IMR-90 (cell line): ENCODE measurements at regions not wholly inside any gene's neighbourhood (a gene's known extent, or its start where the extent isn't known, plus 50 kb on each side); places are given as distances from the start of the nearest gene placed in this dataset.

ENCODE experiments used
- ATAC-seq: fragments of 200-7000 bp; cut with Tn5 transposase; 2 replicates; pipeline ENCODE4 v1.9.1; 2020; ENCODE audit warnings: low read depth, mild to moderate bottlenecking, moderate library complexity
- BruUV-seq: library from RNA; stranded (reverse); fragments of 400-500 nt; replicated peaks from 2 replicates; lab custom pipeline; 2021; lab: Mats Ljungman, UMichigan
- CTCF ChIA-PET: fragments of 300-600 bp; formaldehyde crosslinking; extraction: SDS; loops from one replicate; lab custom pipeline; 2021; ENCODE audit warnings: antibody characterized with exemption; lab: Yijun Ruan, JAX
- POLR2A ChIA-PET: fragments of 300-600 bp; sonication (Branson Sonifier 250); formaldehyde crosslinking; loops from one replicate; lab custom pipeline; 2022; ENCODE audit warnings: antibody characterized with exemption; ENCODE audit not compliant: unreplicated experiment; lab: Charles Lee
- DNase-seq: peaks from one replicate; pipeline ENCODE4 v3.0.0; 2013
- H2AFZ ChIP-seq: replicated peaks from 2 replicates; pipeline ENCODE3; 2013; ENCODE audit warnings: low read length, mild to moderate bottlenecking; ENCODE audit not compliant: poor library complexity
- H2AK5ac ChIP-seq: 2 replicates; pipeline ENCODE4 v1.6.1; 2013; ENCODE audit warnings: low read depth, low read length, inconsistent platforms
- H2AK9ac ChIP-seq: replicated peaks from 2 replicates; pipeline ENCODE3; 2013; ENCODE audit warnings: mild to moderate bottlenecking, low read depth, low read length, moderate library complexity; ENCODE audit not compliant: poor library complexity
- H2BK120ac ChIP-seq: 2 replicates; pipeline ENCODE4 v1.6.1; 2013; ENCODE audit warnings: low read depth, low read length, inconsistent platforms
- H2BK15ac ChIP-seq: 3 replicates; pipeline ENCODE4 v1.6.1; 2013; ENCODE audit warnings: low read depth, low read length, inconsistent platforms
- H2BK20ac ChIP-seq: 2 replicates; pipeline ENCODE4 v1.6.1; 2013; ENCODE audit warnings: low read depth, mild to moderate bottlenecking, inconsistent platforms, low read length, moderate library complexity
- H2BK5ac ChIP-seq: 2 replicates; pipeline ENCODE4 v1.6.1; 2013; ENCODE audit warnings: mild to moderate bottlenecking, low read depth, low read length, inconsistent platforms; ENCODE audit not compliant: poor library complexity, severe bottlenecking
- H3K14ac ChIP-seq: replicated peaks from 2 replicates; pipeline ENCODE4 v1.6.1; 2013; ENCODE audit warnings: low read depth, low read length, inconsistent platforms
- H3K18ac ChIP-seq: 2 replicates; pipeline ENCODE4 v1.6.1; 2013; ENCODE audit warnings: low read depth, low read length, control low read depth
- H3K23ac ChIP-seq: 2 replicates; pipeline ENCODE4 v1.6.1; 2013; ENCODE audit warnings: low read depth, low read length, inconsistent platforms
- H3K27ac ChIP-seq: 2 replicates; pipeline ENCODE4 v1.5.1; 2013; ENCODE audit warnings: mild to moderate bottlenecking, control low read depth, low read length; ENCODE audit not compliant: insufficient read depth
- H3K27me3 ChIP-seq: 2 replicates; pipeline ENCODE4 v1.6.1; 2013; ENCODE audit warnings: low read length; ENCODE audit not compliant: control insufficient read depth, insufficient read depth
- H3K36me3 ChIP-seq: 2 replicates; pipeline ENCODE4 v1.6.1; 2013; ENCODE audit warnings: low read length, mixed read lengths; ENCODE audit not compliant: control insufficient read depth, insufficient read depth
- H3K4ac ChIP-seq: 2 replicates; pipeline ENCODE4 v1.6.1; 2013; ENCODE audit warnings: low read depth, low read length, inconsistent platforms
- H3K4me1 ChIP-seq: 2 replicates; pipeline ENCODE4 v1.6.1; 2013; ENCODE audit warnings: low read length, mixed read lengths; ENCODE audit not compliant: control insufficient read depth, insufficient read depth
- H3K4me2 ChIP-seq: 2 replicates; pipeline ENCODE4 v1.6.1; 2013; ENCODE audit warnings: low read depth, mild to moderate bottlenecking, control low read depth, low read length, moderate library complexity
- H3K4me3 ChIP-seq: 2 replicates; pipeline ENCODE4 v1.5.1; 2013; ENCODE audit warnings: low read depth, mild to moderate bottlenecking, control low read depth, low read length, moderate library complexity; ENCODE audit not compliant: insufficient read depth
- H3K56ac ChIP-seq: 2 replicates; pipeline ENCODE4 v1.6.1; 2013; ENCODE audit warnings: low read length, inconsistent platforms; ENCODE audit not compliant: insufficient read depth; ENCODE audit errors: extremely low read depth
- H3K79me1 ChIP-seq, 2 experiments: 2 replicates each; pipeline ENCODE4 v1.6.1; 2013; ENCODE audit warnings: low read length in 2 of 2, inconsistent platforms in 1 of 2, low read depth in 1 of 2
- H3K9ac ChIP-seq: 2 replicates; pipeline ENCODE4 v1.6.1; 2013; ENCODE audit warnings: low read depth, low read length, control low read depth
- H3K9me1 ChIP-seq: 2 replicates; pipeline ENCODE4 v1.6.1; 2013; ENCODE audit warnings: low read length, inconsistent platforms; ENCODE audit not compliant: insufficient read depth
- H3K9me3 ChIP-seq: 2 replicates; pipeline ENCODE4 v1.6.1; 2013; ENCODE audit warnings: low read length; ENCODE audit not compliant: control insufficient read depth, insufficient read depth
- H4K20me1 ChIP-seq: 2 replicates; pipeline ENCODE4 v1.6.1; 2013; ENCODE audit warnings: low read length, inconsistent platforms; ENCODE audit not compliant: insufficient read depth
- H4K5ac ChIP-seq: 2 replicates; pipeline ENCODE4 v1.6.1; 2013; ENCODE audit warnings: mild to moderate bottlenecking, low read depth, low read length, control low read depth
- H4K8ac ChIP-seq, 2 experiments: 2 replicates each; pipeline ENCODE4 v1.6.1; 2013; ENCODE audit warnings: low read depth in 2 of 2, low read length in 2 of 2, control low read depth in 1 of 2, inconsistent platforms in 1 of 2
- H4K91ac ChIP-seq: 2 replicates; pipeline ENCODE4 v1.6.1; 2013; ENCODE audit warnings: low read depth, low read length, inconsistent platforms; ENCODE audit not compliant: insufficient read depth
- CEBPB ChIP-seq: IDR thresholded peaks from 2 replicates; pipeline ENCODE4 v1.6.1; 2012; ENCODE audit warnings: low read depth, low read length, improper control_type of control experiment
- CHD1 ChIP-seq: IDR thresholded peaks from 2 replicates; pipeline ENCODE4 v1.6.1; 2012; ENCODE audit warnings: low read depth, low read length, improper control_type of control experiment
- FOS ChIP-seq: fragments of 150-350 bp; IDR thresholded peaks from 2 replicates; pipeline ENCODE4 v1.6.1; 2016; ENCODE audit warnings: low read depth, low read length
- MAFK ChIP-seq: IDR thresholded peaks from 2 replicates; pipeline ENCODE4 v1.6.1; 2012; ENCODE audit warnings: low read depth, low read length, improper control_type of control experiment
- MXI1 ChIP-seq: IDR thresholded peaks from 2 replicates; pipeline ENCODE4 v1.6.1; 2012; ENCODE audit warnings: low read depth, mild to moderate bottlenecking, low read length, moderate library complexity, borderline replicate concordance
- NFE2L2 ChIP-seq: fragments of 150-350 bp; IDR thresholded peaks from 2 replicates; pipeline ENCODE4 v1.6.1; 2016; ENCODE audit warnings: low read depth, mild to moderate bottlenecking, low read length
- POLR2A ChIP-seq: IDR thresholded peaks from 2 replicates; pipeline ENCODE4 v1.6.1; 2012; ENCODE audit warnings: mild to moderate bottlenecking, low read depth, low read length
- RAD21 ChIP-seq: IDR thresholded peaks from 2 replicates; pipeline ENCODE4 v1.6.1; 2012; ENCODE audit warnings: low read length, improper control_type of control experiment
- WGBS, 2 experiments: methylation state at CpG; one replicate each; pipeline versions ENCODE4 v1.1.5 to v1.1.7; 2013; ENCODE audit warnings: missing lambda C conversion rate in 2 of 2; ENCODE audit not compliant: insufficient read length in 1 of 2; ENCODE audit errors: extremely low coverage in 2 of 2; 5-methylcytosine and 5-hydroxymethylcytosine counted together
- dilution Hi-C: fragments of 300-500 bp; cut with HindIII; formaldehyde crosslinking; loops from one replicate; pipeline ENCODE4 v1.14.3; 2018; ENCODE audit warnings: low sequenced_read_pairs; ENCODE audit not compliant: unreplicated experiment
- in situ Hi-C: fragments of 300-500 bp; cut with MboI; formaldehyde crosslinking; loops from 3 replicates; pipeline ENCODE4 v1.14.3; 2019; ENCODE audit warnings: low sequenced_read_pairs, inconsistent platforms, mixed read lengths
- intact Hi-C: fragments of 100-400 bp; cut with micrococcal nuclease; formaldehyde crosslinking; loops from 2 replicates; pipeline ENCODE4 v1.10.0; 2022
- TF ChIP-seq, protein P1 (sequence below): fragments of 150-350 bp; IDR thresholded peaks from 2 replicates; pipeline ENCODE4 v1.6.1; 2017; ENCODE audit warnings: mild to moderate bottlenecking, antibody characterized with exemption, low read length, low read depth

DNA sequence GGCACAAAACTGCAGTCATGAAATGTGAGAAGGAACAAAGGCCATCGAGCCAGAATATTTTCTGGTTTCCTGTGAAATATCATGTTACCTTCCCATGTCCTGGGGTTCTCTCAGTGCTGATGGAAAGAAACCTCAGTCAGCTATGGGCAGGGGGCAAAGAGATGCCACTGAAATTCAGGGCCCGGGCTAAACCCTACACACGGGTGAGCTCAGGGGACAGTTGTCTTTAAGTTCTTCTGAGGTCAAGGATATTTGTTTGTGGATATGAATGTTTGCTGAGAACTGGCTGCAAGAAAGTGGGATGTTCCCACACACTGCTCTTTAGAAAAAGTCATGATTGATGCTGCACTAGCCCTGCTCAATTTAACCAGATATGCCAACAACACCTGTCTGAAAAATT, 187.2 kb downstream of the MEX3B start:
- Histone ChIP-seq H3K9ac (no peak overlapping the region), H3K4me1 (0 out of 2 replicates have a peak, but pooled peaks cover 1% of the 10 kb centered on the region), H2AK5ac (no peak overlapping the region), H3K36me3 (no peaks in the 10 kb centered on the region), H3K79me1 (no peaks in the 10 kb centered on the region), H4K5ac (no peak overlapping the region), H3K4me2 (no peak overlapping the region), H3K4ac (no peak overlapping the region), H4K8ac (no peak overlapping the region), H3K18ac (no peak overlapping the region), H2BK120ac (no peak overlapping the region), H3K23ac (no peak overlapping the region), H2BK5ac (no peak overlapping the region), H4K20me1 (no peaks in the 10 kb centered on the region), H3K9me1 (no peaks in the 10 kb centered on the region), H3K56ac (no peak overlapping the region), H2AK9ac (no peak overlapping the region), H2BK20ac (no peak overlapping the region), H3K14ac (no peak overlapping the region), H3K4me3 (no peak overlapping the region), H3K27me3 (peaks cover 2% of the 10 kb centered on the region; the same call in 1 of the 2 replicates), H4K91ac (no peak overlapping the region), H2AFZ (no peak overlapping the region), H3K27ac (no peak overlapping the region), H2BK15ac (no peak overlapping the region), H3K9me3 (no peaks in the 10 kb centered on the region)
- intact Hi-C loops = no loop called here
- dilution Hi-C loops = no loop called here
- no peak for TF ChIP-seq NFE2L2
- TF ChIP-seq MAFK = no peak
- TF ChIP-seq, protein P1, sequence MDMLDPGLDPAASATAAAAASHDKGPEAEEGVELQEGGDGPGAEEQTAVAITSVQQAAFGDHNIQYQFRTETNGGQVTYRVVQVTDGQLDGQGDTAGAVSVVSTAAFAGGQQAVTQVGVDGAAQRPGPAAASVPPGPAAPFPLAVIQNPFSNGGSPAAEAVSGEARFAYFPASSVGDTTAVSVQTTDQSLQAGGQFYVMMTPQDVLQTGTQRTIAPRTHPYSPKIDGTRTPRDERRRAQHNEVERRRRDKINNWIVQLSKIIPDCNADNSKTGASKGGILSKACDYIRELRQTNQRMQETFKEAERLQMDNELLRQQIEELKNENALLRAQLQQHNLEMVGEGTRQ = no peak
- no peak for TF ChIP-seq POLR2A
- TF ChIP-seq CEBPB = no peak
- no peak for TF ChIP-seq CHD1
- no peak for TF ChIP-seq MXI1
- no peak for TF ChIP-seq RAD21
- TF ChIP-seq FOS = no peak
- DNase-seq = no peak
- CTCF ChIA-PET = no interaction called here
- POLR2A ChIA-PET = no interaction called here
- ATAC-seq = no peak
- no TSS peak for BruUV-seq
- WGBS, 2 experiments = no CpG with 5 or more reads among the region's 3 CpGs
- in situ Hi-C loops = no loop called here
